ENCODE measurements at regions not wholly inside any gene's neighbourhood (a gene's known extent, or its start where the extent isn't known, plus 50 kb on each side); places are given as distances from the start of the nearest gene placed in this dataset.

- no peaks in the 10 kb centered on the region for H3K36me3 ChIP-seq (ENCODE audit: control insufficient read depth in 2 of 2, insufficient read depth in 1 of 2, low read length in 2 of 2)
- H3K4me3 ChIP-seq (ENCODE audit: low read depth, low read length), result no peak overlapping the region
- ChIA-PET POLR2A (no interaction called here), CTCF (no interaction called here)
- no peak for TF ChIP-seq ZNF341 (tag by site-specific recombination; IDR thresholded peaks at IDR 0.05; ENCODE audit: low read depth)
- no peaks in the 10 kb centered on the region for H3K9me3 ChIP-seq (ENCODE audit: control insufficient read depth, insufficient read depth, low read depth, low read length)
- H3K27ac ChIP-seq (ENCODE audit: extremely low read depth, low read depth, low read length), result no peak overlapping the region
- H3K4me1 ChIP-seq (ENCODE audit: control insufficient read depth, insufficient read depth, low read length), result no peaks in the 10 kb centered on the region
Measured at GRCh38 chr13:82751206-82751605, 1131.1 kb downstream of the SLITRK1 start.

GRCh38 chr13:82749551-82749950 is 1132.7 kb downstream of the SLITRK1 start:
- ChIA-PET CTCF (no interaction called here), POLR2A (no interaction called here)
- no peak for TF ChIP-seq ZNF24 (tag by site-specific recombination; IDR thresholded peaks at IDR 0.05)
- no peak for TF ChIP-seq ZNF140 (tag by site-specific recombination; IDR thresholded peaks at IDR 0.05)
- no peak for TF ChIP-seq ZNF121 (tag by site-specific recombination; IDR thresholded peaks at IDR 0.05)
- no peak for TF ChIP-seq ZNF544 (tag by site-specific recombination; IDR thresholded peaks at IDR 0.05)
- TF ChIP-seq ZIC2 (tag by site-specific recombination; IDR thresholded peaks at IDR 0.05), result no peak
- no peak for TF ChIP-seq SALL2 (tag by site-specific recombination; IDR thresholded peaks at IDR 0.05; ENCODE audit: borderline replicate concordance)
- TF ChIP-seq ZNF202 (tag by site-specific recombination; IDR thresholded peaks at IDR 0.05; ENCODE audit: borderline replicate concordance), result no peak
- TF ChIP-seq ZNF292 (tag by site-specific recombination; IDR thresholded peaks at IDR 0.05; ENCODE audit: borderline replicate concordance, low read depth), result no peak
- TF ChIP-seq ZNF677 (tag by site-specific recombination; IDR thresholded peaks at IDR 0.05), result no peak
- TF ChIP-seq KLF1 (tag by site-specific recombination; IDR thresholded peaks at IDR 0.05), result no peak
- no peak for TF ChIP-seq ZNF2 (tag by site-specific recombination; IDR thresholded peaks at IDR 0.05)
- TF ChIP-seq ZNF416 (tag by site-specific recombination; IDR thresholded peaks at IDR 0.05), result no peak
- no peak for TF ChIP-seq ZSCAN30 (tag by site-specific recombination; IDR thresholded peaks at IDR 0.05)
- TF ChIP-seq ZNF423 (tag by site-specific recombination; IDR thresholded peaks at IDR 0.05), result no peak
- TF ChIP-seq PRDM6 (tag by site-specific recombination; IDR thresholded peaks at IDR 0.05), result no peak
- no peaks in the 10 kb centered on the region for H3K36me3 ChIP-seq (ENCODE audit: control insufficient read depth in 2 of 2, insufficient read depth in 1 of 2, low read length in 2 of 2)
- H3K4me3 ChIP-seq (ENCODE audit: low read depth, low read length), result no peak overlapping the region
- no peaks in the 10 kb centered on the region for H3K9me3 ChIP-seq (ENCODE audit: control insufficient read depth, insufficient read depth, low read depth, low read length)
- H3K27ac ChIP-seq (ENCODE audit: extremely low read depth, low read depth, low read length), result no peak overlapping the region
- H3K4me1 ChIP-seq (ENCODE audit: control insufficient read depth, insufficient read depth, low read length), result no peaks in the 10 kb centered on the region

- TF ChIP-seq FEZF1 (tag by site-specific recombination; IDR thresholded peaks at IDR 0.05), result no peak
- TF ChIP-seq ZNF132 (tag by site-specific recombination; IDR thresholded peaks at IDR 0.05; ENCODE audit: borderline replicate concordance), result no peak
- TF ChIP-seq ZNF280D (tag by site-specific recombination; IDR thresholded peaks at IDR 0.05), result no peak
- TF ChIP-seq ZNF510 (tag by site-specific recombination; IDR thresholded peaks at IDR 0.05; ENCODE audit: insufficient replicate concordance), result no peak
- TF ChIP-seq ZNF768 (tag by site-specific recombination; IDR thresholded peaks at IDR 0.05), result no peak
- TF ChIP-seq ZFP37 (tag by site-specific recombination; IDR thresholded peaks at IDR 0.05), result no peak
- no peak for TF ChIP-seq ZNF426 (tag by site-specific recombination; IDR thresholded peaks at IDR 0.05)
- H3K27ac ChIP-seq (ENCODE audit: extremely low read depth, low read depth, low read length), result no peak overlapping the region
- ChIA-PET POLR2A (no interaction called here), CTCF (no interaction called here)
- H3K4me3 ChIP-seq (ENCODE audit: low read depth, low read length), result no peak overlapping the region
- H3K9me3 ChIP-seq (ENCODE audit: control insufficient read depth, insufficient read depth, low read depth, low read length), result no peaks in the 10 kb centered on the region
- no peaks in the 10 kb centered on the region for H3K4me1 ChIP-seq (ENCODE audit: control insufficient read depth, insufficient read depth, low read length)
- no peaks in the 10 kb centered on the region for H3K36me3 ChIP-seq (ENCODE audit: control insufficient read depth in 2 of 2, insufficient read depth in 1 of 2, low read length in 2 of 2)
Measured at GRCh38 chr13:82747958-82748357, 1134.3 kb downstream of the SLITRK1 start.
